CD4-positive, alpha-beta T cell (primary cell): ENCODE measurements at regions not wholly inside any gene's neighbourhood (a gene's known extent, or its start where the extent isn't known, plus 50 kb on each side); places are given as distances from the start of the nearest gene placed in this dataset.
A peak's percentile ranks its signal among the peaks of the same experiment; 100 is the strongest.

Experiments
- ATAC-seq: fragments of 200-7000 bp; cut with Tn5 transposase; one replicate; pipeline ENCODE4 v1.10.0; 2022; ENCODE audit warnings: mild to moderate bottlenecking; ENCODE audit not compliant: poor library complexity
- CTCF ChIA-PET: fragments of 350-600 bp; sonication (Branson Sonifier 250); formaldehyde crosslinking; loops from one replicate; lab custom pipeline; 2021; ENCODE audit warnings: antibody characterized with exemption, inconsistent platforms; lab: Charles Lee
- POLR2A ChIA-PET: fragments of 350-600 bp; sonication (Branson Sonifier 250); formaldehyde crosslinking; loops from one replicate; lab custom pipeline; 2021; ENCODE audit warnings: antibody characterized with exemption, inconsistent platforms; lab: Charles Lee
- DNase-seq, 14 experiments: peaks; one replicate each; pipeline ENCODE4 v3.0.0-alpha.2; 2013 to 2020; ENCODE audit warnings: mixed read lengths in 2 of 14
- H3K27ac ChIP-seq, 2 donors: one replicate each; pipeline versions ENCODE4 v1.5.1 to v1.7.0; 2013; ENCODE audit warnings: low read length in 2 of 2, low read depth in 1 of 2, mild to moderate bottlenecking in 1 of 2
- H3K27me3 ChIP-seq, 2 experiments: 1 replicate in 1 of 2; 2 replicates in 1 of 2; pipeline versions ENCODE4 v1.6.1 to v1.7.0; 2013; ENCODE audit warnings: low read length in 2 of 2, control low read depth in 1 of 2, mild to moderate bottlenecking in 1 of 2, moderate library complexity in 1 of 2; ENCODE audit not compliant: insufficient read depth in 2 of 2, control insufficient read depth in 1 of 2
- H3K36me3 ChIP-seq: one replicate; pipeline ENCODE4 v1.6.1; 2013; ENCODE audit warnings: low read length, control low read depth; ENCODE audit not compliant: insufficient read depth
- H3K4me1 ChIP-seq: one replicate; pipeline ENCODE4 v1.6.1; 2013; ENCODE audit warnings: low read length, control low read depth; ENCODE audit not compliant: insufficient read depth
- H3K4me3 ChIP-seq: one replicate; pipeline ENCODE4 v1.5.1; 2013; ENCODE audit warnings: mild to moderate bottlenecking, low read length, moderate library complexity
- H3K9me3 ChIP-seq, 2 experiments: 1 replicate in 1 of 2; 2 replicates in 1 of 2; pipeline versions ENCODE4 v1.6.1 to v1.7.0; 2013; ENCODE audit warnings: low read length in 2 of 2, mild to moderate bottlenecking in 2 of 2, control low read depth in 1 of 2, moderate library complexity in 1 of 2; ENCODE audit not compliant: control insufficient read depth in 1 of 2, insufficient read depth in 1 of 2
- H3K27ac Mint-ChIP-seq: one replicate; pipeline ENCODE4 v1.8.0; 2020; ENCODE audit warnings: mixed read lengths
- H3K27me3 Mint-ChIP-seq: one replicate; pipeline ENCODE4 v1.8.0; 2021; ENCODE audit warnings: mixed read lengths
- H3K36me3 Mint-ChIP-seq: one replicate; pipeline ENCODE4 v1.8.0; 2021; ENCODE audit warnings: low read depth, mixed read lengths
- H3K4me1 Mint-ChIP-seq: one replicate; pipeline ENCODE4 v1.8.0; 2021; ENCODE audit warnings: low read depth, mixed read lengths
- H3K4me3 Mint-ChIP-seq: one replicate; pipeline ENCODE4 v1.8.0; 2020; ENCODE audit warnings: mild to moderate bottlenecking, mixed read lengths
- H3K9me3 Mint-ChIP-seq: one replicate; pipeline ENCODE4 v1.8.0; 2020; ENCODE audit warnings: mixed read lengths
- CTCF ChIP-seq: fragments of 200-600 bp; IDR thresholded peaks from one replicate; pipeline ENCODE4 v1.8.0; 2022; ENCODE audit warnings: antibody characterized with exemption, mild to moderate bottlenecking
- intact Hi-C, 2 experiments: fragments of 100-400 bp; cut with DNase I in 1 of 2; cut with micrococcal nuclease in 1 of 2; formaldehyde crosslinking; loops; one replicate each; pipeline versions ENCODE4 v1.15.1 to v1.9.0; 2023 to 2025; cut with DNase I, micrococcal nuclease

- DNase-seq = peak in 2 of 14 experiments; percentile 22 to 23
- Histone ChIP-seq H3K27me3 (no peaks in the 10 kb centered on the region), H3K9me3 (peaks cover 0 to 3% of the 10 kb centered on the region in 2 experiments), H3K36me3 (no peaks in the 10 kb centered on the region), H3K4me1 (no peaks in the 10 kb centered on the region), H3K27ac (no peak overlapping the region), H3K4me3 (no peak overlapping the region)
- H3K4me1 Mint-ChIP-seq = no peaks in the 10 kb centered on the region
- no peaks in the 10 kb centered on the region for H3K36me3 Mint-ChIP-seq
- intact Hi-C loops = no loop called here
- no peak for TF ChIP-seq CTCF
- ATAC-seq = no peak
- no peak overlapping the region for H3K4me3 Mint-ChIP-seq
- H3K27me3 Mint-ChIP-seq = no peaks in the 10 kb centered on the region
- ChIA-PET CTCF (no interaction called here), POLR2A (no interaction called here)
- H3K9me3 Mint-ChIP-seq = no peaks in the 10 kb centered on the region
- no peak overlapping the region for H3K27ac Mint-ChIP-seq
These were observed 134.5 kb downstream of the PPP1R3A start for GRCh38 chr7:113784316-113784715.

GRCh38 chr7:113783403-113783802 lies 135.4 kb downstream of the PPP1R3A start:
- no peaks in the 10 kb centered on the region for H3K36me3 ChIP-seq
- peaks cover 0 to 3% of the 10 kb centered on the region in 2 experiments for H3K9me3 ChIP-seq
- Mint-ChIP-seq H3K4me1 (no peaks in the 10 kb centered on the region), H3K4me3 (no peak overlapping the region), H3K9me3 (no peaks in the 10 kb centered on the region), H3K27ac (no peak overlapping the region), H3K27me3 (no peaks in the 10 kb centered on the region), H3K36me3 (no peaks in the 10 kb centered on the region)
- H3K27me3 ChIP-seq = no peaks in the 10 kb centered on the region
- H3K27ac ChIP-seq = no peak overlapping the region
- no peak for DNase-seq
- POLR2A ChIA-PET = no interaction called here
- CTCF ChIA-PET = no interaction called here
- TF ChIP-seq CTCF = no peak
- H3K4me1 ChIP-seq = no peaks in the 10 kb centered on the region
- no peak for ATAC-seq
- no peak overlapping the region for H3K4me3 ChIP-seq
- intact Hi-C loops = no loop called here

GRCh38 chr7:113775804-113776203 lies 143.0 kb downstream of the PPP1R3A start:
- ChIA-PET CTCF (no interaction called here), POLR2A (no interaction called here)
- no peaks in the 10 kb centered on the region for H3K9me3 Mint-ChIP-seq
- no peak for DNase-seq
- Histone ChIP-seq H3K27ac (no peak overlapping the region), H3K36me3 (no peaks in the 10 kb centered on the region), H3K4me1 (no peaks in the 10 kb centered on the region), H3K27me3 (no peaks in the 10 kb centered on the region), H3K9me3 (no peaks in the 10 kb centered on the region), H3K4me3 (no peak overlapping the region)
- H3K27me3 Mint-ChIP-seq = no peaks in the 10 kb centered on the region
- no peak overlapping the region for H3K4me3 Mint-ChIP-seq
- H3K27ac Mint-ChIP-seq = no peak overlapping the region
- intact Hi-C loops = no loop called here
- no peak for TF ChIP-seq CTCF
- no peaks in the 10 kb centered on the region for H3K4me1 Mint-ChIP-seq
- H3K36me3 Mint-ChIP-seq = no peaks in the 10 kb centered on the region
- ATAC-seq = no peak
